ENCODE measurements at regions not wholly inside any gene's neighbourhood (a gene's known extent, or its start where the extent isn't known, plus 50 kb on each side); places are given as distances from the start of the nearest gene placed in this dataset.

- TF ChIP-seq KDM1A (CRISPR knock-in tag; IDR thresholded peaks at IDR 0.05), result no peak
- no peak for TF ChIP-seq ZNF781 (CRISPR knock-in tag; IDR thresholded peaks at IDR 0.05; ENCODE audit: borderline replicate concordance, not compliant biosample characterization)
- no peak for TF ChIP-seq TMF1 (CRISPR knock-in tag; IDR thresholded peaks at IDR 0.05; ENCODE audit: low read depth)
- no peak for TF ChIP-seq ZNF772 (CRISPR knock-in tag; IDR thresholded peaks at IDR 0.05)
- no peak for TF ChIP-seq POLR2AphosphoS5 (IDR thresholded peaks at IDR 0.05; ENCODE audit: low read depth, low read length)
- no peak for TF ChIP-seq ZNF343 (CRISPR knock-in tag; IDR thresholded peaks at IDR 0.05)
- no peak for TF ChIP-seq ZBTB33 (CRISPR knock-in tag; IDR thresholded peaks at IDR 0.05)
- TF ChIP-seq, protein P1, sequence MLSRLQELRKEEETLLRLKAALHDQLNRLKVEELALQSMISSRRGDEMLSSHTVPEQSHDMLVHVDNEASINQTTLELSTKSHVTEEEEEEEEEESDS (CRISPR knock-in tag; IDR thresholded peaks at IDR 0.05; ENCODE audit: borderline replicate concordance), result no peak
- TF ChIP-seq ZNF446 (CRISPR knock-in tag; IDR thresholded peaks at IDR 0.05), result no peak
- TF ChIP-seq KLF6 (CRISPR knock-in tag; IDR thresholded peaks at IDR 0.05), result no peak
- TF ChIP-seq STAG1 (CRISPR knock-in tag; IDR thresholded peaks at IDR 0.05), result no peak
- no peak for TF ChIP-seq CENPX (CRISPR knock-in tag; IDR thresholded peaks at IDR 0.05)
- TF ChIP-seq, protein P2, sequence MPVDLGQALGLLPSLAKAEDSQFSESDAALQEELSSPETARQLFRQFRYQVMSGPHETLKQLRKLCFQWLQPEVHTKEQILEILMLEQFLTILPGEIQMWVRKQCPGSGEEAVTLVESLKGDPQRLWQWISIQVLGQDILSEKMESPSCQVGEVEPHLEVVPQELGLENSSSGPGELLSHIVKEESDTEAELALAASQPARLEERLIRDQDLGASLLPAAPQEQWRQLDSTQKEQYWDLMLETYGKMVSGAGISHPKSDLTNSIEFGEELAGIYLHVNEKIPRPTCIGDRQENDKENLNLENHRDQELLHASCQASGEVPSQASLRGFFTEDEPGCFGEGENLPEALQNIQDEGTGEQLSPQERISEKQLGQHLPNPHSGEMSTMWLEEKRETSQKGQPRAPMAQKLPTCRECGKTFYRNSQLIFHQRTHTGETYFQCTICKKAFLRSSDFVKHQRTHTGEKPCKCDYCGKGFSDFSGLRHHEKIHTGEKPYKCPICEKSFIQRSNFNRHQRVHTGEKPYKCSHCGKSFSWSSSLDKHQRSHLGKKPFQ (CRISPR knock-in tag; IDR thresholded peaks at IDR 0.05; ENCODE audit: insufficient replicate concordance), result no peak
- no peak for TF ChIP-seq AHR (CRISPR knock-in tag; IDR thresholded peaks at IDR 0.05)
- TF ChIP-seq CHD2 (IDR thresholded peaks at IDR 0.05; ENCODE audit: low read depth, low read length), result no peak
- TF ChIP-seq WIZ (CRISPR knock-in tag; IDR thresholded peaks at IDR 0.05), result no peak
- TF ChIP-seq NRL (CRISPR knock-in tag; IDR thresholded peaks at IDR 0.05; ENCODE audit: borderline replicate concordance), result no peak
- no peak for TF ChIP-seq GMEB1 (CRISPR knock-in tag; IDR thresholded peaks at IDR 0.05; ENCODE audit: borderline replicate concordance)
- Histone ChIP-seq H3K27ac (ENCODE audit: extremely low read length, insufficient read depth, low read length) (no peak overlapping the region), H2AFZ (ENCODE audit: low read length) (no peak overlapping the region), H3K4me3 (replicated peaks in 1 of 3; ENCODE audit: insufficient read depth in 1 of 3, low read depth in 2 of 3, low read length in 3 of 3) (no peak overlapping the region), H3K9me3 (ENCODE audit: low read length) (no peaks in the 10 kb centered on the region), H3K36me3 (replicated peaks in 1 of 2; ENCODE audit: control insufficient read depth in 1 of 2, insufficient read depth in 2 of 2, low read length in 2 of 2) (no peaks in the 10 kb centered on the region), H4K20me1 (ENCODE audit: insufficient read depth, low read length) (no peaks in the 10 kb centered on the region), H3K27me3 (ENCODE audit: control insufficient read depth in 1 of 2, insufficient read depth in 2 of 2, low read length in 2 of 2) (no peaks in the 10 kb centered on the region), H3K9ac (ENCODE audit: insufficient read depth, low read depth, low read length) (no peak overlapping the region), H3K4me1 (ENCODE audit: insufficient read depth, low read length) (no peaks in the 10 kb centered on the region), H3K4me2 (ENCODE audit: low read depth, low read length) (no peak overlapping the region), H3K79me2 (ENCODE audit: insufficient read depth, low read length) (no peaks in the 10 kb centered on the region)
- 18% methylated on average over 2 of the region's 2 CpGs for WGBS (ENCODE audit: low lambda C conversion rate)
- FAIRE-seq, result no peak
- no peak for ATAC-seq
- in situ Hi-C loops (cut with HindIII; ENCODE audit: extremely low pct_ligation_motif_present, low pct_unique_long_range_greater_than_20kb), result no loop called here
- no TSS peak for BruUV-seq (replicated peaks)
- DNase-seq (ENCODE audit: low spot score), result no peak
- intact Hi-C loops (cut with micrococcal nuclease; ENCODE audit: unreplicated experiment), result no loop called here
- POLR2A ChIA-PET, result no interaction called here
- CTCF ChIA-PET (ENCODE audit: low intra/inter-chr PET ratio, low total read pairs), result no interaction called here
Observed at GRCh38 chr1:220398238-220398637, 126.0 kb upstream of the RAB3GAP2 start.
